Neural cell (in vitro differentiated cells): ENCODE measurements at regions not wholly inside any gene's neighbourhood (a gene's known extent, or its start where the extent isn't known, plus 50 kb on each side); places are given as distances from the start of the nearest gene placed in this dataset.
A peak's percentile ranks its signal among the peaks of the same experiment; 100 is the strongest.

Experiments used
- H2AFZ ChIP-seq: fragments of 200-600, 300-800 bp; sonication (generic), shearing (Covaris generic); 2 replicates; pipeline ENCODE4 v1.6.0; 2014; ENCODE audit warnings: low read depth, mild to moderate bottlenecking, antibody characterized with exemption, low read length, moderate library complexity
- H3F3A ChIP-seq: fragments of 200-600 bp; shearing (Covaris generic); 2 replicates; pipeline ENCODE4 v1.6.1; 2016; ENCODE audit warnings: mild to moderate bottlenecking, moderate library complexity, mixed read lengths, antibody characterized with exemption, low read length; ENCODE audit not compliant: insufficient read depth, poor library complexity, severe bottlenecking
- H3K27ac ChIP-seq: fragments of 200-600, 300-800 bp; sonication (generic), shearing (Covaris generic); 2 replicates; pipeline ENCODE4 v1.5.1; 2014; ENCODE audit warnings: mild to moderate bottlenecking, low read length, moderate library complexity
- H3K27me3 ChIP-seq: fragments of 300-800, 200-600 bp; sonication (generic), shearing (Covaris generic); 2 replicates; pipeline ENCODE4 v1.6.0; 2014; ENCODE audit warnings: mild to moderate bottlenecking, low read depth, low read length, moderate library complexity; ENCODE audit not compliant: insufficient read depth
- H3K36me3 ChIP-seq: fragments of 300-800, 200-600 bp; sonication (generic), shearing (Covaris generic); 2 replicates; pipeline ENCODE4 v1.5.1; 2014; ENCODE audit warnings: mild to moderate bottlenecking, antibody characterized with exemption, low read length, moderate library complexity; ENCODE audit not compliant: insufficient read depth
- H3K4me2 ChIP-seq: fragments of 300-800, 200-600 bp; sonication (generic), shearing (Covaris generic); 2 replicates; pipeline ENCODE4 v1.6.0; 2014; ENCODE audit warnings: mild to moderate bottlenecking, low read length
- H3K4me3 ChIP-seq: fragments of 300-800, 200-600 bp; sonication (generic), shearing (Covaris generic); 2 replicates; pipeline ENCODE4 v1.5.1; 2014; ENCODE audit warnings: mild to moderate bottlenecking, low read length, moderate library complexity
- H3K79me2 ChIP-seq: fragments of 200-600 bp; shearing (Covaris generic); replicated peaks from 2 replicates; pipeline ENCODE4 v1.6.0; 2014; ENCODE audit warnings: mild to moderate bottlenecking, low read length, moderate library complexity; ENCODE audit not compliant: insufficient read depth
- H3K9ac ChIP-seq: fragments of 300-800, 200-600 bp; sonication (generic), shearing (Covaris generic); 2 replicates; pipeline ENCODE4 v1.6.1; 2016; ENCODE audit warnings: mild to moderate bottlenecking, low read length, mixed read lengths
- H3K9me2 ChIP-seq: fragments of 200-600 bp; shearing (Covaris generic); 2 replicates; pipeline ENCODE4 v1.6.1; 2016; ENCODE audit warnings: mild to moderate bottlenecking, low read length, mixed read lengths; ENCODE audit not compliant: insufficient read depth
- H3K9me3 ChIP-seq: fragments of 200-600, 300-800 bp; sonication (generic), shearing (Covaris generic); 2 replicates; pipeline ENCODE4 v1.6.1; 2016; ENCODE audit warnings: mild to moderate bottlenecking, mixed run types, low read length, moderate library complexity, mixed read lengths
- H4K20me1 ChIP-seq: fragments of 200-600 bp; shearing (Covaris generic); 2 replicates; pipeline ENCODE4 v1.6.1; 2016; ENCODE audit warnings: mild to moderate bottlenecking, mixed run types; ENCODE audit not compliant: insufficient read depth
- CTCF ChIP-seq: fragments of 450-650 bp; IDR thresholded peaks from 2 replicates; pipeline ENCODE4 v1.5.1; 2014; ENCODE audit warnings: antibody characterized with exemption, mild to moderate bottlenecking, moderate library complexity; ENCODE audit not compliant: poor library complexity, severe bottlenecking
- EP300 ChIP-seq: fragments of 450-650 bp; conservative IDR thresholded peaks from 2 replicates; pipeline ENCODE4 v1.6.1; 2014; ENCODE audit warnings: antibody characterized with exemption, mild to moderate bottlenecking, moderate library complexity; ENCODE audit not compliant: poor library complexity, severe bottlenecking
- EZH2 ChIP-seq: fragments of 200-600, 300-800 bp; shearing (Covaris generic), sonication (generic); IDR thresholded peaks from 2 replicates; pipeline ENCODE4 v1.6.1; 2014; ENCODE audit warnings: antibody characterized with exemption, low read length, borderline replicate concordance, mild to moderate bottlenecking; ENCODE audit not compliant: insufficient read depth, poor library complexity, severe bottlenecking
- MXI1 ChIP-seq: fragments of 450-650 bp; conservative IDR thresholded peaks from 2 replicates; pipeline ENCODE4 v1.6.1; 2014; ENCODE audit warnings: antibody characterized with exemption, mild to moderate bottlenecking; ENCODE audit not compliant: poor library complexity, severe bottlenecking
- POLR2AphosphoS5 ChIP-seq: IDR thresholded peaks from 2 replicates; pipeline ENCODE4 v1.6.1; 2012
- RAD21 ChIP-seq: fragments of 450-650 bp; conservative IDR thresholded peaks from 2 replicates; pipeline ENCODE4 v1.6.1; 2014; ENCODE audit warnings: antibody characterized with exemption, mild to moderate bottlenecking, moderate library complexity
- REST ChIP-seq: IDR thresholded peaks from 2 replicates; pipeline ENCODE4 v1.6.1; 2012; ENCODE audit warnings: borderline replicate concordance
- SMC3 ChIP-seq: fragments of 450-650 bp; conservative IDR thresholded peaks from 2 replicates; pipeline ENCODE4 v1.6.1; 2014; ENCODE audit warnings: antibody characterized with exemption, mild to moderate bottlenecking, moderate library complexity; ENCODE audit not compliant: poor library complexity
- TAF1 ChIP-seq: IDR thresholded peaks from 2 replicates; pipeline ENCODE4 v1.6.1; 2012; ENCODE audit warnings: low read depth

- Histone ChIP-seq H4K20me1 (no peaks in the 10 kb centered on the region), H3K27me3 (no peaks in the 10 kb centered on the region), H3K4me3 (no peak overlapping the region), H3K4me2 (no peak overlapping the region), H3K9ac (no peak overlapping the region), H3K36me3 (no peaks in the 10 kb centered on the region), H3K79me2 (no peaks in the 10 kb centered on the region), H3K9me3 (no peaks in the 10 kb centered on the region), H2AFZ (no peak overlapping the region), H3K9me2 (no peaks in the 10 kb centered on the region), H3F3A (no peaks in the 10 kb centered on the region), H3K27ac (no peak overlapping the region)
- no peak for TF ChIP-seq CTCF
- TF ChIP-seq SMC3, result no peak
- no peak for TF ChIP-seq MXI1
- no peak for TF ChIP-seq RAD21
- no peak for TF ChIP-seq EP300
- no peak for TF ChIP-seq TAF1
- TF ChIP-seq POLR2AphosphoS5, result no peak
- no peak for TF ChIP-seq EZH2
- TF ChIP-seq REST, result no peak
These were observed 217.5 kb upstream of the SOX11 start for GRCh38 chr2:5474716-5475115.

- Histone ChIP-seq H2AFZ (no peak overlapping the region), H4K20me1 (no peaks in the 10 kb centered on the region), H3K4me3 (peak overlapping the region; percentile 10), H3K9me3 (no peaks in the 10 kb centered on the region), H3K79me2 (no peaks in the 10 kb centered on the region), H3K9ac (no peak overlapping the region), H3K4me2 (no peak overlapping the region), H3F3A (no peaks in the 10 kb centered on the region), H3K36me3 (no peaks in the 10 kb centered on the region), H3K27ac (peak overlapping the region; percentile 22), H3K9me2 (no peaks in the 10 kb centered on the region), H3K27me3 (no peaks in the 10 kb centered on the region)
- no peak for TF ChIP-seq EP300
- no peak for TF ChIP-seq POLR2AphosphoS5
- no peak for TF ChIP-seq CTCF
- TF ChIP-seq RAD21, result no peak
- no peak for TF ChIP-seq SMC3
- TF ChIP-seq MXI1, result no peak
- TF ChIP-seq REST, result no peak
- no peak for TF ChIP-seq EZH2
- TF ChIP-seq TAF1, result no peak
These were observed 212.8 kb upstream of the SOX11 start for GRCh38 chr2:5479265-5479928.
